Fibroblast of upper back skin (primary cell): ENCODE measurements at regions not wholly inside any gene's neighbourhood (a gene's known extent, or its start where the extent isn't known, plus 50 kb on each side); places are given as distances from the start of the nearest gene placed in this dataset.
"Not testable (repeated sequence)": the region's sequence is repeated elsewhere in the genome, so short reads cannot be mapped to it uniquely, and the experiment has no call there.

Experiments used
- DNase-seq: peaks from one replicate; pipeline ENCODE4 v3.0.0-alpha.2; 2013

DNA sequence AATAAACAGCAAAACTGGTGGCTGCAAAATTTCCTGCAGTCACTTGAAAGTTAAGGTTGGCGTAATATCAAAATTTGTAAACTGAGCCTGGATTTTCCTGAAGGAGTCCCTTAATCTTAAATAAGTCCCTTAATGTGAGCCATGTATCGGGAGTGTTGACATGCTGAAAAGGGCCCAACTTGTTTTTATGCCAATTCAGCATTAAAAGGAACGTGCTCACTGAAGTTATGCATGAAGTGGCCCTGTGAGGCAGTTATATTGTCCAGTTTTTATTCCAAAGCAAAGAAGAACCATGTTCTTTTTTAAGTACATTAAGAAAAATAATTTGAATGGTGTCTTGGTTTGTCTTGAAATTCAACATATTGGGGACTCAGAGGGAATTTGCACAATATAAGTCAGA lies 1766.9 kb downstream of the SLITRK1 start:
- DNase-seq, result no peak

- DNase-seq, result no peak
These were observed 1755.3 kb upstream of the SPRY2 start for GRCh38 chr13:82096256-82096655.

DNA sequence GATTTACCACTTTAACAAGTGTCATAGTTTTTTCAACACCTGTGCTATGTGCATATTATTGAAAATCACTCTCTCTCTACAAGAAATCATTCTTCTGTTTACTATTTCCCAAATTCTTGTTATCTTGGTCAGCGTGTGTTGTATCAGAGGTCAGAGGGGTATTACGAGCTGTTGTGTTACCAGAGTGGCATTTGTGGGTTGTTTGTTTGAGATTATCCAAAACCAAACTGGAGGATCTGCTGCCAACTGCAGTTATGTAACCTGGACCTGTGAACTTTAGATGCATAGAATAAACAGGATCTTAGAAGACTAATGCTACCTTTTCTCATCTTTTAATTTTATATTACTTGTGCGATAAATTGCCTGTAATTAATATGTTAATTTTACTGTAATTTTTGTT lies 1751.4 kb upstream of the SPRY2 start:
- DNase-seq, result no peak

DNA sequence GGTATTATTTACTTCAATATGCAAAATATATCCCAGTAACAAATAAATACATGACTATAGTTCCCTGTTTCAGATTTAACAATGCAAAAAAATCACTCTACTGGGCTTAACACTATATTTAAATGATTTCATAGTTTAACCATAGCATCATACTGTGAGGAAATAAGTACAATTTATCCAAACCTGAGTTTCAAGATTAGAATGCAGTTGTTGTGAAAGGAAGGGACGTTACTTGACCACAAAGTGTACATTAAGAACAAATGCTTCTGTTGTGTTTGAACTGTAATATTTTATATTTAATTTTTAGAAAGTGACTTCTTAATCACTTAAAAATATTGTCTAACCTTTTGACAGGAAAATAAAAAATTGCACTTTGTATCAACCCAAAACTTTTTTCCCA lies 1747.9 kb upstream of the SPRY2 start:
- peak; percentile 0 for DNase-seq

DNA sequence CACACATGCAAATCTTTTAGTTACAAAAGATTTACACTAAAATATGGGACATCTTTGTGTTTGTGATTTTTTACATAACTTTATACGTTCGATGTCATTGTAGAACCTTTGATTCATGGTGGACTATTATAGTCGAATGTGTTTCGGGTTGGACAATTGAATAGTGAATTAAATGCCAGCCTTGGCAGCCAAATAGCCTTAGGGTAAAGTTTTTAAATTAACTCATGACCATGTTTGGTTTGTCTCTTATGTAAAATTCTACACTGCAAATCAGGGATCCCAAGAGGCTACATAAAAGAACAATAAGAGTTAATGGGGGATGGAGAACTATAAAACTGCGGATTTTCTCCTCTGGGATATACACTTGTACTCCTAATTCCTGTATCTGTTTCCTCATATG lies 1735.6 kb upstream of the SPRY2 start:
- no peak for DNase-seq

DNA sequence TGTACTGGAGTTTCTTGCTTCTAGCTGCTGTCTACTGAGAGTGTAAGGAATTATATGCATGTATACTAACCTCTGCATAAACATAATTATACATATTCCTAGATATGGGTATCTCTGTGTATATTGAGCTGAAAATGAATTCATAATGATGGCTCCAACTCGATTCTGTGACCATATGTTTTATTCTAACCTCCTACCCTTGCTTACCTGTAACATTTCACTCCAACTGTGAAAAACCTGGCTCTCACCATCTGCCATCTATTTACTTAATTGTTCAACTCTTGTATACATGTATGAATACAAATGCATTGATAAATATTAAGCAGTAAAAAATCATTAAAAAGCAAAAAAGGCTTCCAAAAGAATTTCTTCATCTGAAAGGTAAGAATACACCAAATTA lies 1729.5 kb upstream of the SPRY2 start:
- no peak for DNase-seq

DNA sequence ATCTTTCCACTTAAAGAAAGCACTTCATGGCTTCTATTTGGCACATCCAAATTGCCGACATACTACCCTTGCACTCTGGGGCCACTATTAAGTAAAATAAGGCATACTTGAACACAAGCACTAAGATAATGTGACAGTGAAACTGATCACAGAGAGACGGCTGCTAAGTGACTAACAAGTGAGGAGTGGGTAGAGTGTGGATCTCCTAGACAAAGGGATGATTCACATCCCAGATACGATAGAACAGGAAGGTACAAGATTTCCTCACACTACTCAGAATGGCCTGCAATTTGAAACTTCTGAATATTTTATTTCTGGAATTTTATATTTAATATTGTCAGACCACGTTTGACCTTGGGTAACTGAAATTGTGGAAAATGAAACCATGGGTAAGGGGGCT lies 1721.8 kb upstream of the SPRY2 start:
- no peak for DNase-seq

DNA sequence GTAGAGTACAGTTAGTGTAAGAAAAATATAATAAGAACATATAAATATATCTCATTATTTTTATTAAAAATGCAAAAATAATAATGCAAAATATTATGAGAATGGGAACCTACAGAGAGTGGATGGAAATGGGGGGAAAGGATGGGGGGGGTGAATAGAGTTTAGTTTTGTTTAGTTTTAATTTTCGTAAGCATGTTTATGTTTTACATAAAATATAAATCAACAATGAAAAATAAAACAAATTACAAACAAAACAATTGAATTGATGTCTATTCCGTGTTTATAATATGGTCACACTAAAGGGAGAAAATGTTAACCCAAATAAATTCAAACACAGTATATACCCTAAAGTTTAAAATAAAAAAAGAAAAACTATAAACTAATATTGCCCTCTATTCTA lies 1717.4 kb upstream of the SPRY2 start:
- no peak for DNase-seq

- DNase-seq, result not testable (repeated sequence)
These were observed 1704.4 kb upstream of the SPRY2 start for GRCh38 chr13:82045316-82045715.

DNA sequence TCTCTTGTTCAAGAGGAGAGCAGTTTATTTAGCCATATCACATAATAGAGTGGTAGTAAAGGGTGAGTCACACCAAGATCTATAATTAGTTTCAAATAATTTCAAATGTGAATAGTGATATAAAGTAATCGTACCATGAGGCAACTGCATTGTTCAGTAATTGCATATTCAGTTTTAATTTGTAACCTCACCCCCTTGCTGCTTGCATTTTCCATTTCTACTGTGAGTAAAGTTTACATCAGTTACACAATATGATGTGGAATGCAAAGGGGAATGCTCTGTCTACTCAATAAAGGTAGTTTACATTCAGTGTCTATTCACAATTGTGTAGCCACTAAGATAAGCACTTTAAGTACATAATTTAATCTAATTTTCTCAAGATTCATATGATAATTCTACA lies 1695.7 kb upstream of the SPRY2 start:
- DNase-seq, result no peak

DNA sequence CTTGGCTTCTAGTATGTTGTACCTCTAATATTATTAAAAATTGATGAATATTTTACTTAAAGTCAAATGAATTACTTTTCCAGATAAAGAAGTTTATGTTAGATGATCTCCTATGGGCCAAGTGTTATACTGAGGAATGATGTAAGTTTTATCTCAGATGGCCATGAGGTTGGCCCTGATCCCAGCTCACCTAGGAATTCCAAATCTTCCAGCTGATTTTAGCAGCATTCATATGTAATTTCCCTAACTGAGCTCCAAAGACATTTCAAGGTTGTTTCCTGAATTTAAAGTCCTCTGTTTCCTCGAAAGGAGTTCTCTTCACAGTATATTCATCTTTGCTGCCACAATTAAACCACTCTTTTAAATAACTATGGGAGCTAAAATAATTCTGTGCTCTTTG lies 1670.4 kb upstream of the SPRY2 start:
- no peak for DNase-seq

GRCh38 chr13:82010780-82011179 lies 1669.9 kb upstream of the SPRY2 start:
- no peak for DNase-seq

DNA sequence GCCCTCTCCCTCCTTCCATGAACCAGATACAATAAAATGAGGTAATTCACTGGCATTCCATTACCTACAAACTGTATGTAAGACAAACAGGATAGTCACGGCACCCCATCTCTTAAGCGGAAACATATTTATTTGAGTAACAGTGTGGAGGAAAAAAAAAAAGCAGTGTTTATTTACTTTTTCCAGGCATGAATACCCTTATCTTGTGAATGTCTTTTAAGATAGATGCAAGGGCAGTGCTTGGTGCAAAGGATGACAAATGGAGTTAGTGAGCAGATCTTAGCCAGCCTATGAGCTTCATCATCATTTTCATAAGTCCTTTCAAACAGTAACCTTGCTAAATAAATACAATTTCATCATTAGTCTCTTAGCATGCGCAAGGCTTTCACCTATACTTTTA lies 1661.8 kb upstream of the SPRY2 start:
- no peak for DNase-seq

GRCh38 chr13:81995316-81995715 lies 1654.4 kb upstream of the SPRY2 start:
- no peak for DNase-seq

- no peak for DNase-seq
These were observed 1649.7 kb upstream of the SPRY2 start for GRCh38 chr13:81990652-81991051.

GRCh38 chr13:81988567-81988966 lies 1647.6 kb upstream of the SPRY2 start:
- no peak for DNase-seq

DNA sequence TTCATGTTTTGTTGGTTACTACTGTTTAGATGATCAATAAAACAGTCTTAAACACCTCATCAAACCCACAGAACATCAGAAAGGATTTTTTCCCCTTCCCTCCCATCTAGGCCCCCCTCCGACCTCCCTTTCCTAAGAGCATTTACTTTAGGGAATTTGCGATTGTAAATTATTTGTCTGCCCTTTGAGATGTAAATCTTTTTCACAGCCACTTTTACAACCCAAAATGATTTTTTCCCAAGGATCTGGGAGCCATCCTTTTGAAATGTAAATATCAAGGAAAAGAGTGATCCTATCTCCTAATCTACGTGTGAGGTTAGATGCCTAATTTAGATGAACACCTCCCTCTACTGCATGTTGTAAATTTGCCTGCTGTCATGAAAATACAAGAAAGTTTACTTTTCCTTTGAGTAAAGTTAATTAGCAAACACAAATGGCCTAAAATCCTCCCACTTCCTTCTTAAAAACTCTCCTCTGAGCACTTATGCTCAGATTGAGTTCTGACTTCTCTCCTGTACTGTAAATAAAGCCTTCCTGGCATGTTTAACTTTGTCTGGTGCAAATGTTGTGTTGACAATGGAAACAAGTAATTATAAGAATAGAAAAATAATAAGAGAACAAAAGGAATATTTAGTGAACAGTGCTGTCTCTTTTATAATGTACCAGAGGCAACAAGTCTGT lies 1646.9 kb upstream of the SPRY2 start:
- no peak for DNase-seq

- no peak for DNase-seq
These were observed 1646.2 kb upstream of the SPRY2 start for GRCh38 chr13:81987159-81987558.

- DNase-seq, result no peak
These were observed 1645.4 kb upstream of the SPRY2 start for GRCh38 chr13:81986308-81986707.

GRCh38 chr13:81957121-81957520 lies 1616.2 kb upstream of the SPRY2 start:
- DNase-seq, result no peak

- peak; percentile 5 for DNase-seq
These were observed 1589.1 kb upstream of the SPRY2 start for GRCh38 chr13:81929988-81930387.

DNA sequence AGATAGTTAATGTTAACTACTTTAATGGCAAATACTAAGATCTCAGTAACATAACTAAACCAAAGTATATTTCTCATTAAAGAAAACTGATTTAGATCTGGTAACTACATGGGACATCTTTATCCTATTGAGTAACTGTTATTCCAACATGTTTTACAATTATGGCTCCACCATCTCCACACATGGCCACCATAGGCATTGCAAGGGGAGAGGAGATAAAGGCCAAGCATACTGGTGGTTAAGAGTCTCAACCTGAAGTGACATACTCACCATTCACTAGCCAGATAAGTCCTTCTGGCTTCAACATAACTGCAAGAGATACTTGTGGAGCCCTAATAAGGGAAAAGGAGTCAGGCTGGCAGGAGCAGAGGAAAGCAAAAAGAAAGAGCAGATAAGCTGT lies 1586.4 kb upstream of the SPRY2 start:
- DNase-seq, result no peak

GRCh38 chr13:81917810-81918209 lies 1576.9 kb upstream of the SPRY2 start:
- no peak for DNase-seq

DNA sequence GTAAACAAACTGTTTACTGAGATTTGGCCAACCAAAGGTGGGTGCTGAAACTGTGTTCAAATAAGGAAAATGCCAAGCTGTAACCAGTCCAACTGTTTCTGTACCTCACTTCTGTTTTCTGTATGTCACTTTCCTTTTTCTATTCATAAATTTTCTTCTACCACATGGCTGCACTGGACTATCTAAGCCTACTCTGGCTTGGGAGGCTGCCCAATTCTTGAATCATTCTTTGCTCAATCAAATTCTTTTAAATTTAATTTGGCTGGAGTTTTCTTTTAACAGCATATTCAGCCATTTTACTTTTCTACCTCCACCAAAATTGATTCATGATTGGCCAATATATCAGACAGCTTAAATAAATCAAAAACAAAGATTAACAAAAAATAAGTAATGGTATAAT lies 1575.5 kb upstream of the SPRY2 start:
- no peak for DNase-seq

DNA sequence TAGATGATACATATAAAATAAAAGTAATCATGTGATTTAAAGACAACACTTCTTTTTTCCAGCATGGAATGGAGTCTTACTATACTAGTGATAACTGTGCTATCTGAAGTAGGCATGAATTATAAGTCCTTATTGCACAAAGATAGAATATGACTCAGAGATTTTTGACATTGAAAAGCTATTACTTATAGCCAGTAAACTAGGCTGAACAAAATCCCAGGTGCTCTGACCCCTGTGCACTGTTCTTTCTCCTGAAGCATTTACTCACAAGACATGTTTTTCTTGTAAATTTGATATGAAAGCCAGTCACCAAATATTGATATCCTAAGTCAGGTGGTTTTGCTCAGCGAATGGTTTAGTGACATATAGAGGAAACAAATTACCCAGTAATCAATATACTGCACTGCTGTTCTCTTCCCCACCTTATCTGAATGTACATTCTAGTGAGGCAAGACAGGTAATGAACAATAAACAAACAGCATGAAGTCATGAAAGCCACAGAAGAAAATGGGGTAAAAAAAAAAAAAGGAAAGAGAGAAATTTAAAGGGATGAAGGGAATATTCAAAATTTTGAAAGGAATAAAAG lies 1567.0 kb upstream of the SPRY2 start:
- DNase-seq, result no peak
